K562 (cell line): ENCODE measurements at regions not wholly inside any gene's neighbourhood (a gene's known extent, or its start where the extent isn't known, plus 50 kb on each side); places are given as distances from the start of the nearest gene placed in this dataset.

ENCODE experiments used
- ELF4 ChIP-seq: fragments of 450-650 bp; formaldehyde crosslinking; IDR thresholded peaks from 2 replicates; pipeline ENCODE4 v1.4.0; 2022; ENCODE audit warnings: missing genetic modification characterization
- MTA3 ChIP-seq: fragments of 450-650 bp; formaldehyde crosslinking; IDR thresholded peaks from 2 replicates; pipeline ENCODE4 v1.6.1; 2017; ENCODE audit warnings: mild to moderate bottlenecking, borderline replicate concordance
- POLR2A ChIP-seq: fragments of 450-650 bp; conservative IDR thresholded peaks from 2 replicates; pipeline ENCODE4 v1.6.1; 2016
- POLR3G ChIP-seq: IDR thresholded peaks from 2 replicates; pipeline ENCODE4 v1.6.1; 2011; ENCODE audit not compliant: insufficient read length, insufficient replicate concordance; ENCODE audit errors: extremely low read depth
- TCF7 ChIP-seq: sonication (generic); IDR thresholded peaks from 2 replicates; pipeline ENCODE4 v1.6.1; 2016; ENCODE audit warnings: antibody characterized with exemption, borderline replicate concordance
- ZBTB17 ChIP-seq: fragments of 450-650 bp; formaldehyde crosslinking; IDR thresholded peaks from 2 replicates; pipeline ENCODE4 v1.4.0; 2020; ENCODE audit warnings: mild to moderate bottlenecking

GRCh38 chr5:45029553-45029952, 220.8 kb downstream of the MRPS30 start:
- TF ChIP-seq ZBTB17 (CRISPR knock-in tag) (no peak), POLR2A (no peak), POLR3G (no peak), TCF7 (no peak), ELF4 (CRISPR knock-in tag) (no peak), MTA3 (no peak)
